ENCODE measurements at regions not wholly inside any gene's neighbourhood (a gene's known extent, or its start where the extent isn't known, plus 50 kb on each side); places are given as distances from the start of the nearest gene placed in this dataset.
"Not testable (repeated sequence)": the region's sequence is repeated elsewhere in the genome, so short reads cannot be mapped to it uniquely, and the experiment has no call there.

- no peak for DNase-seq (ENCODE audit: low read depth)
Measured at GRCh38 chr2:7146151-7146550, 228.9 kb downstream of the RNF144A start.

DNA sequence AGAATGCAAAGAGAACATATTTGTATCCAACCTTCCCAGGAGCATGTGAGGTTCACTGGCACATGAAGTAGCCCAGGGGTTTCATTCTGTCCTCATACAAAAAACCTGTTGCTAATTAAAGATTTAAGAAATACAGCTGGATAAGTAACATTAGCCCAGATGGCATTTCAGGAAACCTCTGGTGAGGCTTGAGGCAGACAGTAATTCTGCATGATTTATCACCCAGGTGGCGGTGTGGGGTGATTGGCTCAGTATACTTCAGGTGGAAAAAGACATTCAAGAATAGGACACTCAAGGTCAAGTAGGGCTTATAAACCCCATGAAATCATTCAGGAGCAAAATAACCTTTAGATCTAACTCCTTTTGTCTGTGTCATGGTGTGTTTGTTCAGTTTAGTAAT lies 237.4 kb downstream of the RNF144A start:
- no peak for DNase-seq (ENCODE audit: low read depth)

DNA sequence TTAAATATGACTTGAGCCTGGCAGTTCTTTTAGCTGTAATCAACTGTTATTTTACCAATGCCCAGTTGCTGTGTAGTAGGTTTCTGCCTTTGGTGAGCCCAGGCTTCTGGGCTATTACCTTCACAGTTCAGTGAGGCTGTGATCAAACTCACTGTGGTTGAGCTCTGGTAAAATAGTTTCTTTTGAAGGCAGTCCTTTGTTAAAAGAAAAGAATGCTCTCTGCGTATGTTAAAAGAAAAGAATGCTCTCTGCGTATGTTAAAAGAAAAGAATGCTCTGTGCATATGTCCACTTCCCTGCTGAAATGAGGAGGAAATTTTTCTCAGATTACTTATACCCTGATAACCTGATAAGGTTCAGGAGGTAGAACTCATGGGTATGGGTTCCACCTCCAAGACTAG lies 244.3 kb downstream of the RNF144A start:
- no peak for DNase-seq (ENCODE audit: low read depth)

DNA sequence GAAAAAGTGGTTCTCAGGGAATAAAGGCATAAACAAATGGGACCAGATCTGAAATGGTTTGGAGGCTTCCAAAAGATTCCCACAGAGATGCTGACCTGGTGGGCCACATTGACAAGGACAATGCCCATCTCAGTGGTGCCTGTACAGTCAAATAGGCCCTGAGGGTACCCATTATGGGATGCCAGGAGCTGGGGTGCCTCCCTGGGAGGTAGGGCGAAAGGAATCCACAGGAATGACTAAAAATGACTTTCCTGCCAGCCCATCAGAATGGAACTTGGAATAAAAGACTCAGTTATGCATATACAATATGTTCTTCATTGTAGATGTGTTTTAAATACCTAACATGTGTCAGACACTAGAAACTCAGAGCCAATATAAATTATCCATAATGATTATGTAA lies 248.5 kb downstream of the RNF144A start:
- DNase-seq (ENCODE audit: low read depth) = no peak

DNA sequence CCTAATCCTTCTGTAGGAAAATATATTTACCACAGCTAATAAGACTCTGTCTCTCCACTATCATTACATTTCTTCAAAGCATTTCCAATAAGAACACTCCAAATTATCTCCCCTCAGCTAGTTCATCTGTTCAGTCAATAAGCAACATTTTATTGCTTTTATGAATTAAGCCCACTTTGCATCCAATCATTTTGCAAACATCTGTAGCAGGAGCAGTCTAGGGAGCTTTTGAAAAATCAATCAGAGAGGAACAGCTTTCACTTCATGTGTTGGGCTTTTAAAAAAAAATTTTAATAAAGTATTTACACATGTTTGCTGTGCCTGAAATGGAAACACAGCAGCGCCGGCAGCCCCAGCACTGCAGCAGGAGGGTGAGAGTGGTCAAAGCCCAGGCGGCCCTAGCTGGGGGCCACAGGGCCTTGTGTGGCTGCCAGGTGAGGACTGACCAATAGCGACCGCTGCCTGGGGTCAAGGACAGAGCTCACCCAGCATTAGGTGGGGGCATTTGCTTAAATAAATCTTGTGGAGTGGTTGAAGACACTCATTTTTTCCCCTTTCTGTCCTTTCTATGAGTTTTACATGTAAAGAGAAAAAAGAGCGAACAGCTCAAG lies 250.7 kb downstream of the RNF144A start:
- no peak for DNase-seq (ENCODE audit: low read depth)

DNA sequence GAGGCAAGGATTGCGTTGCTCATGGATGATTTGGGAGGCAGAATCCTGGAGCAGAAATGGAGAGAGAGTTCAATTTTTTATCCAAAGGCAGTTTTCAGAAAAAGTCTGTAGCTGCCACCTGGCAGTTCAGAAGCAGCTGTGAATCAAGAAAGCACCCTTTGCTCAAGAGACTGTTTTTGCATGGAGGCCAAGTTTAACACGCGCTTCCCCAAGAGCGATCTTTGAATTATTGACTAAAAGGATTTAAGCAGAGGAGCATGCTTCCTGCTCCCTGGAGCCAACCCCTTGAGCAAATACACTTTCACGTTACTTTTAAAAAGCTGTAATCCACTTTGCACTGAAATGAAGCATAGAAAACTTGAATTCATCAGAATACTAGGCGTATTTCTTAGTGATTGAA lies 252.4 kb downstream of the RNF144A start:
- DNase-seq (ENCODE audit: low read depth) = no peak

DNA sequence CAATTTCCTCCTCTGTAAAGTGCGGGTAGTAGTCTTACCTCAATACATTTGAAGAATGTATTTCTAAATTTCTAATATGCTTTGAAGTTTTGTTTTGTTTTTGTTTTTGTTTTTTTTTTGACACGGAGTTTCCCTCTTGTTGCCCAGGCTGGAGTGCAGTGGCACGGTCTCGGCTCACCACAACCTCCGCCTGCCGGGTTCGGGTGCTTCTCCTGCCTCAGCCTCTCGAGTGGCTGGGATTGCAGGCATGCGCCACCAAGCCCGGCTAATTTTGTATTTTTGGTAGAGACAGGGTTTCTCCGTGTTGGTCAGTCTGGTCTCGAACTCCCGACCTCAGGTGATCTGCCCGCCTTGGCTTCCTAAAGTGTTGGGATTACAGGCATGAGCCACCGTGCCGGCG lies 261.8 kb downstream of the RNF144A start:
- not testable (repeated sequence) for DNase-seq (ENCODE audit: low read depth)

- DNase-seq (ENCODE audit: low read depth) = no peak
Measured at GRCh38 chr2:7180638-7181370, 263.6 kb downstream of the RNF144A start.

GRCh38 chr2:7182525-7182924 lies 265.3 kb downstream of the RNF144A start:
- no peak for DNase-seq (ENCODE audit: low read depth)

DNA sequence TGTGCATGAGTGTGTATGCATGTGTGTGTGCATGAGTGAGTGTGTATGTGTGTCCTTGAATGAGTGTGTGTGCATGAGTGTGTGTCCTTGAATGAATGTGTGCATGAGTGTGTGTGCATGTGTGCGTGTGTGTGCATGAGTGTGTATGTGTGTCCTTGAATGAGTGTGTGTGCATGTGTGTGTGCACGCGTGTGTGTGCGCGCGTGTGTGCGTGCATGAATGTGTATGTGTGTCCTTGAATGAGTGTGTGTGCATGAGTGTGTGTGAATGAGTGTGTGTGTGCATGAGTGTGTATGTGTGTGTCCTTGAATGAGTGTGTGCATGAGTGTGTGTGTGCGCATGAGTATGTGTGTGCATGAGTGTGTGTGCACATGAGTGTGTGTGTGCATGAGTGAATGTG lies 271.9 kb downstream of the RNF144A start:
- no peak for DNase-seq (ENCODE audit: low read depth)

DNA sequence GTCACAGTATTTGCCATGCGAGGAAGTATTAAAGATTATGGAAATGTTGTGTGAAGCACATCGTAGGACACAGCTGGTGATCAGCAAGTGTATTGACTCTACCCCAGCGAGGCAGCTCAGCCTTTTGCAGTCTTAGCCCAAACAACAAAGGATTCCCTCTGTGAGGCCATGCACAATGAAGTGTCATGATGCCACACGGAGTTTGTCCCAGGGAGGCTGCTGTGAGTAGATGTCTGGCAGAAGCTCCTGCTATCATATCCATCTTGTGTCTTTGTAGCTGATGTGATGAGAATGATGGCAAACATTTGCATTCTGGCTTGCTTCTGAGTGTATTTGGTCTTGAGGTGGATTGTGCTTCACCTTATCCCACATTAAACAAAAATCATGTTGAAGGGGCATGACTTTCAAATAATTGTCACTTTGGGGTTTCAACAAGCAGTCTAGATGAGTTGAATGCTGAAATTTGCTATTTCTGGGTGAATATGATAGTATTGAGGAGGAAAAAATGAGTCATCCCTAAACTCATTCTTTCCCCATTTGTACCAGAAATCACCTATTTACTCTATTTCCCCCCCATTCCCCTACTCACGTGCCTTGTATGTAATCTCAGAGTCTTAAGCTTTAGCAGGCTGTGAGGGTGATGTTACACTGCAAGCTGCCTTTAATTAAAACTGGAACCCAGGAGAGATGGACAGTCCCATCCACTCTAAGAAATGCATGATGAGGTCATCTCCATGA lies 273.5 kb downstream of the RNF144A start:
- DNase-seq (ENCODE audit: low read depth) = no peak

GRCh38 chr2:7191932-7192331 lies 274.7 kb downstream of the RNF144A start:
- no peak for DNase-seq (ENCODE audit: low read depth)

GRCh38 chr2:7193457-7193856 lies 276.2 kb downstream of the RNF144A start:
- DNase-seq (ENCODE audit: low read depth) = no peak

DNA sequence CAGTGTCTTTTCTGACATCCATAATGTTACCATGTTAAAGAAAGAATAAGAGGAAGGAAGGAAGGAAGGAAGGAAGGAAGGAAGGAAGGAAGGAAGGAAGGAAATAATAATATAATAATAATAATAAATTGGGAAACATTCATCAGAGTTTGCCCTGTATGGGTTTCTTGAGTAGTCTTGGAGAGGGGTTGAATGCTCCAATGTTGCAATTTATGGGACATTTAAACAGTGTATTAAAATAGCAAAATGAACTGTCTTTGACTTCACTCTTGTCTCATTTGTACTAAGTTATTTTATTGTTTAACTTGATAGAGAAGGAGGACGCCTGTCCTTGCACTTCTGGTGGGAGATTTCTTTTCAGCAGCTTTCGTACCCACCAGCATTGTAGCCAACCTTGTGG lies 277.7 kb downstream of the RNF144A start:
- no peak for DNase-seq (ENCODE audit: low read depth)

DNA sequence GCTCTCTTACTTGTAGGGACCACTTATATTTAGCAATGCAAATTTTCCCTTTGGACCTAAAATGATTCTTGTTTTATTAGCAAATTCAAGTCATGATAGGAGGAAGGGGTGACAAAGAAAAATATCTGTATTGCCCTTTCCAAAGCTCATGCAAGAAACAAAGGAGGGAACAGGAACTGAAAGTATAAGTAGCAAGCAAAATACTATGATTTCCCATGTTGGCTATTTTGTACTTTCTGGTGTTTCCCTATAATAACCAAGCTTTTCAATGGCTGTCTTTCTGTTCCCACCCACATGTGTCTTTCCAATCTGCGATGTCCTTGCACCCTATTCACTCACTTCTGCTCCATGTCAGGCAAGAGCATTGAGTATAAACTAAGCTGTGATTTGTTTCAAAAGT lies 279.7 kb downstream of the RNF144A start:
- DNase-seq (ENCODE audit: low read depth) = no peak

- no peak for DNase-seq (ENCODE audit: low read depth)
Measured at GRCh38 chr2:7201851-7202250, 284.6 kb downstream of the RNF144A start.

DNA sequence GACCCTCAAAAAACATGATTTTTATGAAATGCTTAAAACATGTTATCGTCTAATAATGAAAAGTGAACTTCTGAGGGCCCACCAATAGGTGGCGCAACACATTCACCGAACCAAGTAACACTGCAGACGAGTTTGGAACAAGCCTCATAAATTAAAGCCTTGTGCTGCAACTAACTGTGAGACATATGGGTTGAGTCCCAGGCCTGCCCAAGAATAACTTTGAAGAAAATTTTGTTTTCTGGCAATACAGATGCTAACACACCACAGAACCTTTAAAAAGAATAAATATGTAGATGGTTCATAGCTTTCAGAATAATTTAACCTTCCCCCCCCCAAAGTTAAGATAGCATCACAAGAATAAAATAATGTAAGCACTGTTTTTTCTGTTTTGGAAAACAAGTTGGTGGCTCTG lies 285.9 kb downstream of the RNF144A start:
- DNase-seq (ENCODE audit: low read depth) = peak; percentile 28

DNA sequence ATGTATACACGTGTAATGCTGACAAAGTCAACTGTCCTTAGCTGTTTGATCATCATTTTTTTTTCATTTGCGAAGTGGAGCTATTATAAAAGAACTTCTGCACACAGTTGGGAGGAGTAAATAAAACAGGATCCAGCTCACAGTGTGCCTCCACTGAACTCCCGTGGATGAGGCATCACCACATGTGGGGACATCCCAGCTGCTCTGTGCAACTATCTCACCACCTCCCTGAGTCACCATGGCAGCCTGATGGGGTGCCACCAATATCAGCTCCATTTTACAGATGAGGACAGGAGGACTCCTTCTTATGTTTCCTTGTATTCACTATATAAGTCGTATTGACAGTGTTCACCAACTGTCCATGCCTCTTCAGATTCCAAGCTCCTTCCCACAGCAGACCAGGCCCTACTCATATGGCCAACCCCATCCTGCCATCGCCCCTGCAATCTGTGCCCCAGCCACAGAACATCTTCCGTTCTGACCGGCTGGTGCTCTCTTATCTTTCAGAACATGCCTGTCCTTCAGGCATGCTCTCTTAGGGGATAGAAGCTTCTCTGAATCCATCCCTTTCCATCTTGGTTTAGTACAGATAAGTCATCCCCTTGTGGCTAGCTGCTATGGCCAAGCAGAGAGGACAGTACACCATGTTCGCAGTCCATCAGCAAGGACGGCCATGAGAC lies 288.1 kb downstream of the RNF144A start:
- no peak for DNase-seq (ENCODE audit: low read depth)

GRCh38 chr2:7206111-7206810 lies 289.0 kb downstream of the RNF144A start:
- DNase-seq (ENCODE audit: low read depth) = no peak

DNA sequence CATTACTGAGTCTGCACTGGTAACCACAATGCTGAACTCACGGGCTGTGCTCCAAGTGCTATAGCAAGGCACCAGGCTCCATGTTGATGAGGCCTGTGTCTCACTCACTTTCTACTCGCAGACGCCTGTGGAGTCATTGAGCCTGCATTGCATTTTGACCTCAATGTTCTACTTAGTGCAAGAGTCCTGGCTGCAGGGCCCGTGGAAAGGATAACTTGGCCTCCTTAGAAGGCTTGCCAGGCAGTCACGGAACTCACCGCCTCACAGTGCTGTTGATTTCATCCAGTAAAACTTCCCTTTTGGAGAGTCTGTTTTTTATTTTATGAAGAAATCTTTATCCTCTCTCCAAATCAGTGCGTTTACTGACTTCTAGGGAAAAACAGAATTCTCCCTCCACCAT lies 290.4 kb downstream of the RNF144A start:
- no peak for DNase-seq (ENCODE audit: low read depth)

DNA sequence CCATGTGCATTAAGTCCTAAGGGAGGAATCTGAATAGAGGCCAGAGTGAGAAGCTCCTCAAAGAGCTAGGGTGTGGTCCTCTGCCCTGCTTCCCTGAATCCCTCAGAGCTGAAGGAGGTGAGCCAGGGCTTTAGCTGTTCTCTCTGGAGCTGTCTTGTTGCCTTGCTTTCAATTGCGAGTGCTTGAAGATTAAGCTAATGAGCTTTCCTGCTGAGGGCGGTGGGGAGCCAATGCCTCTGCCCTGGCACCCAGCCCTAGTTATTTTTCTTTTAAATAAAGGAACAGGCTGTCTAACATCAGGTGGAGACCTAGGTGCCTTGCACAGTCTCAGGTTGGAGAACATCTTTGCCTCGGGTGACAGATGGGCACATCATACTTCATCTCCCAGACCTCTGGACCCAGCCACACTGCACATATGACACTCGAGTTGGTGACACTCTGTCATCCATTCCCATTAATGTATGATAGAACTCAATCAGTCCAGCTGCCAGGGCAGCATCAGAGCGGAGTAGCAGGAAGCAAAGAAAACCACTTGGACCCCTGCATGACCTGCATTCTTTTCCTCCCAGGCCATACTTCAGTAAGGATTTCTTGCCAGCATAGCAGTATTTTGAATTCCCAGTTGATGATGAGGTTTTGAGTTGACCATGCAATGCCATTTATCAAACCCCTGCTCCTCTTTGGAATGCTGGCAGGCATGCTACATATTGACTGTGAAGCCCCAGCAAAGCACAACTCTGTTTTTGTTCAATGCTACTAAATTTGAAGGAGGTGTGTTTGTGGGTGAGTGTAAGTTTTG lies 292.7 kb downstream of the RNF144A start:
- DNase-seq (ENCODE audit: low read depth) = no peak

Data from stimulated activated CD8-positive, alpha-beta memory T cell treated with anti-CD3 and anti-CD28 coated beads, Interleukin-7, amount 100 ng/mL, for 24 hours (primary cell).